ENCODE measurements at regions not wholly inside any gene's neighbourhood (a gene's known extent, or its start where the extent isn't known, plus 50 kb on each side); places are given as distances from the start of the nearest gene placed in this dataset.

DNA sequence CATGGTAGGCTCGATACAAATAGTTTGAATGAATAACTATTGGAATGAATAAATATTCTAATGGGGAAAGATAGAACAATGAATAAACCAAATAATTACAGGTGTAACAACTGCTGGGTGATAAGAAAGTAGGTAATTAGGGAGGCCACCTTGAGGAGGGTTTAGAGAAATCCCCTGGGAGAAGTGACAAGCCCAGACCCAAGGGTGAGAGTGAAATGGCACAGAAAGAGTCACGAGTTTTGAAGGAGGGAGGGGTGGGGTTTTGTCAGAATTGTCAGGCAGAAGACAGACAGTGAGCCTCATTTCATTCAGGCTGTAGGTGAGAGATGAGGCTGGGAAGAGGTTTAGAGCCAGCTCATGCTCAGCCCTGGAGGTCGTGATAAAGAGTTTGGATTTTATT, 71.6 kb upstream of the L3MBTL4 start:
- TF ChIP-seq, protein P1, sequence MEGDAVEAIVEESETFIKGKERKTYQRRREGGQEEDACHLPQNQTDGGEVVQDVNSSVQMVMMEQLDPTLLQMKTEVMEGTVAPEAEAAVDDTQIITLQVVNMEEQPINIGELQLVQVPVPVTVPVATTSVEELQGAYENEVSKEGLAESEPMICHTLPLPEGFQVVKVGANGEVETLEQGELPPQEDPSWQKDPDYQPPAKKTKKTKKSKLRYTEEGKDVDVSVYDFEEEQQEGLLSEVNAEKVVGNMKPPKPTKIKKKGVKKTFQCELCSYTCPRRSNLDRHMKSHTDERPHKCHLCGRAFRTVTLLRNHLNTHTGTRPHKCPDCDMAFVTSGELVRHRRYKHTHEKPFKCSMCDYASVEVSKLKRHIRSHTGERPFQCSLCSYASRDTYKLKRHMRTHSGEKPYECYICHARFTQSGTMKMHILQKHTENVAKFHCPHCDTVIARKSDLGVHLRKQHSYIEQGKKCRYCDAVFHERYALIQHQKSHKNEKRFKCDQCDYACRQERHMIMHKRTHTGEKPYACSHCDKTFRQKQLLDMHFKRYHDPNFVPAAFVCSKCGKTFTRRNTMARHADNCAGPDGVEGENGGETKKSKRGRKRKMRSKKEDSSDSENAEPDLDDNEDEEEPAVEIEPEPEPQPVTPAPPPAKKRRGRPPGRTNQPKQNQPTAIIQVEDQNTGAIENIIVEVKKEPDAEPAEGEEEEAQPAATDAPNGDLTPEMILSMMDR (IDR thresholded peaks at IDR 0.05) = no peak
- no peak for TF ChIP-seq POLR2A (IDR thresholded peaks at IDR 0.05)
